Neural progenitor cell (in vitro differentiated cells): ENCODE measurements at regions not wholly inside any gene's neighbourhood (a gene's known extent, or its start where the extent isn't known, plus 50 kb on each side); places are given as distances from the start of the nearest gene placed in this dataset.

Experiments
- CTCF ChIP-seq: fragments of 200-600 bp; sonication (generic); IDR thresholded peaks from 2 replicates; pipeline ENCODE4 v1.5.1; 2017; ENCODE audit warnings: antibody characterized with exemption, mild to moderate bottlenecking
- EZH2 ChIP-seq: fragments of 200-600 bp; sonication (generic); IDR thresholded peaks from 2 replicates; pipeline ENCODE4 v1.6.1; 2017; ENCODE audit warnings: antibody characterized with exemption, mild to moderate bottlenecking, moderate library complexity

GRCh38 chr10:118116362-118116714 lies 69.6 kb upstream of the RAB11FIP2 start:
- TF ChIP-seq EZH2, result no peak
- no peak for TF ChIP-seq CTCF
